Sigmoid colon (tissue), 6 donors: ENCODE measurements at regions not wholly inside any gene's neighbourhood (a gene's known extent, or its start where the extent isn't known, plus 50 kb on each side); places are given as distances from the start of the nearest gene placed in this dataset.
"Not testable (repeated sequence)": the region's sequence is repeated elsewhere in the genome, so short reads cannot be mapped to it uniquely, and the experiment has no call there.

Experiments used
- DNase-seq: peaks from one replicate; pipeline ENCODE4 v3.0.0-alpha.2; 2019
- H3K27ac ChIP-seq, 4 donors: fragments of 200-600 bp; sonication (generic); one replicate each; pipeline ENCODE4 v1.5.1; 2016 to 2019; ENCODE audit warnings: mild to moderate bottlenecking in 1 of 4
- H3K27me3 ChIP-seq, 3 donors: fragments of 200-600 bp; sonication (generic); one replicate each; pipeline ENCODE4 v1.5.1; 2019; ENCODE audit warnings: mild to moderate bottlenecking in 1 of 3
- H3K36me3 ChIP-seq, 4 donors: fragments of 200-600 bp; sonication (generic); one replicate each; pipeline ENCODE4 v1.5.1; 2016 to 2019
- H3K4me1 ChIP-seq, 4 donors: fragments of 200-600 bp; sonication (generic); one replicate each; pipeline ENCODE4 v1.5.1; 2017 to 2019
- H3K4me3 ChIP-seq, 4 donors: fragments of 200-600 bp; sonication (generic); one replicate each; pipeline ENCODE4 v1.5.1; 2017 to 2019; ENCODE audit warnings: mild to moderate bottlenecking in 2 of 4, moderate library complexity in 1 of 4
- H3K9me3 ChIP-seq, 4 donors: fragments of 200-600 bp in 3 of 4; sonication (generic) in 3 of 4; one replicate each; pipeline versions ENCODE4 v1.5.1 to v1.6.1; 2013 to 2019
- CTCF ChIP-seq, 4 experiments: fragments of 450-650 bp in 3 of 4; fragments of 200-600 bp in 1 of 4; IDR thresholded peaks; one replicate each; pipeline ENCODE4 v1.5.1; 2016 to 2019; ENCODE audit warnings: antibody characterized with exemption in 4 of 4, mild to moderate bottlenecking in 3 of 4, moderate library complexity in 2 of 4
- EP300 ChIP-seq, 4 donors: sonication (generic); formaldehyde crosslinking; IDR thresholded peaks; one replicate each; pipeline ENCODE4 v1.6.1; 2017; ENCODE audit warnings: antibody characterized with exemption in 4 of 4
- POLR2A ChIP-seq, 2 donors: fragments of 450-650 bp; IDR thresholded peaks; one replicate each; pipeline ENCODE4 v1.6.1; 2016; ENCODE audit warnings: antibody characterized with exemption in 2 of 2, mild to moderate bottlenecking in 2 of 2, moderate library complexity in 2 of 2
- POLR2AphosphoS5 ChIP-seq, 4 donors: sonication (generic); formaldehyde crosslinking; IDR thresholded peaks; one replicate each; pipeline ENCODE4 v1.6.1; 2017; ENCODE audit warnings: antibody characterized with exemption in 4 of 4
- WGBS, 2 donors: extraction: QIAGEN DNeasy Blood & Tissue Kit; methylation state at CpG; one replicate each; pipeline ENCODE4 v1.1.7; 2013; 5-methylcytosine and 5-hydroxymethylcytosine counted together
- intact Hi-C: fragments of 100-400 bp; cut with DNase I; formaldehyde crosslinking; loops from one replicate; pipeline ENCODE4 v1.15.1; 2023
- donor health status: healthy with polysubstance abuse.
- donor health status: healthy.

DNA sequence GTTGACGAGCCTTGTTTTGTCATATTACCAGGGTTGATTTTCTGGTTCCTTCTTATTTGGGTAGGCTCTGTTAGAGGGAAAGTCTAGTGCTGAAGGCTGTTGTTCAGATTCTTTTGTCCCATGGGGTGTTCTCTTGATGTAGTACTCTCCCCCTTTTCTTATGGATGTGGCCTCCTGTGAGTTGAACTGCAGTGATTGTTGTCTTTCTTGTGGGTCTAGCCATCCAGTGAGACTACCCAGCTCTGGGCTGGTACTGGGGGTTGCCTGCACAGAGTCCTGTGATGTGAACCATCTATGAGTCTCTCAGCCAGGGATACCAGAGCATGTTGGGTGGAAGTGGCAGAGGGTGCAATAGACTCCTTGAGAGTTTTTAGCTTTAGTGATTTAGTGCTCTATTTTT, 680.6 kb downstream of the RFPL4B start:
- no peak for DNase-seq
- WGBS, 2 donors = 90 to 92% methylated on average over 1 of the region's 1 CpG
- H3K9me3 ChIP-seq = no peaks in the 10 kb centered on the region
- no peak for TF ChIP-seq CTCF (IDR thresholded peaks at IDR 0.05)
- no peak for TF ChIP-seq POLR2AphosphoS5 (IDR thresholded peaks at IDR 0.05)
- TF ChIP-seq EP300 (IDR thresholded peaks at IDR 0.05) = no peak
- no peak for TF ChIP-seq POLR2A (IDR thresholded peaks at IDR 0.05)
- no peaks in the 10 kb centered on the region for H3K36me3 ChIP-seq
- no peak overlapping the region for H3K27ac ChIP-seq
- H3K4me3 ChIP-seq = no peak overlapping the region
- intact Hi-C loops = no loop called here
- no peaks in the 10 kb centered on the region for H3K27me3 ChIP-seq
- H3K4me1 ChIP-seq = no peaks in the 10 kb centered on the region

- H3K9me3 ChIP-seq, H3K4me1 ChIP-seq, H3K27ac ChIP-seq, intact Hi-C loops, H3K36me3 ChIP-seq, H3K4me3 ChIP-seq, H3K27me3 ChIP-seq, DNase-seq: not testable (repeated sequence)
- 81 to 89% methylated on average over 2 of the region's 2 CpGs for WGBS, 2 donors
Measured at GRCh38 chr6:113029161-113029560, 682.0 kb downstream of the RFPL4B start.

DNA sequence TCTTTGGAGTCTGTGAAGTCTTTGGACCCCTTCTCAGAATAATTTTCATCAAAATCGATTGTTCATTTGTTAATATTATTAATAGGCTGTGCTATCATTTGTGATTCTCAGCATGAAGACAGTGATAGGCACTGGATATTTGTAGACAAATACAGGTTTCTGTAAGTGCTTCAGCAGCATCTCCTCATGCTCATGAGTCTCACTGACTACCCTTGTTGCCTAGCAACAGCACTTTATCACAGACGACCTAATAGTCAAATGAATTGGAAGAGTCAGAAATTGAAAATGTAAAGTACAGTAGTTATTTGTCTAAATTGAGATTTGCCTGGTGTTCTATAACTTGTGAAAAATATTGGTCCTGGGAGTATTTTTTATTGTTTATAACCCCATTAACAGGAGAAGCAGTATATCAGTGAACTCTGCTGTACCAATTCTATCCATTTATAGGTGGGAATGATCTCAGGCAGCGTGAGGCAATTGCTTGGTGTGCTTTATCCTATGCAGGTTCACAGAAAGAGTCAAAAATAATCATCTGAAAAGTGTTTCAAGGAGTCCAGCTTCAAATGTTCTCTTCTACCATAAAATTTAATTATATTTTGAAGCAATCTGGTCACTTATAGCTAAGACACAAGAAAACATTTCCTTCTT, 684.6 kb downstream of the RFPL4B start:
- WGBS, 2 donors = 34 to 59% methylated on average over 3 of the region's 3 CpGs
- no peak for TF ChIP-seq EP300 (IDR thresholded peaks at IDR 0.05)
- no peak for TF ChIP-seq POLR2AphosphoS5 (IDR thresholded peaks at IDR 0.05)
- TF ChIP-seq CTCF (IDR thresholded peaks at IDR 0.05) = no peak
- no peak for TF ChIP-seq POLR2A (IDR thresholded peaks at IDR 0.05)
- Histone ChIP-seq H3K9me3 (no peaks in the 10 kb centered on the region), H3K36me3 (no peaks in the 10 kb centered on the region), H3K4me1 (no peaks in the 10 kb centered on the region), H3K27me3 (no peaks in the 10 kb centered on the region), H3K4me3 (no peak overlapping the region), H3K27ac (no peak overlapping the region)
- intact Hi-C loops = no loop called here
- DNase-seq = no peak

GRCh38 chr6:113039005-113039404, 691.9 kb downstream of the RFPL4B start:
- no peaks in the 10 kb centered on the region for H3K4me1 ChIP-seq
- DNase-seq = no peak
- no peaks in the 10 kb centered on the region for H3K9me3 ChIP-seq

GRCh38 chr6:113047148-113047547, 700.0 kb downstream of the RFPL4B start:
- DNase-seq = no peak
- Histone ChIP-seq H3K4me1 (no peaks in the 10 kb centered on the region), H3K4me3 (no peak overlapping the region), H3K9me3 (no peaks in the 10 kb centered on the region), H3K36me3 (no peaks in the 10 kb centered on the region), H3K27me3 (no peaks in the 10 kb centered on the region), H3K27ac (no peak overlapping the region)
- no peak for TF ChIP-seq POLR2AphosphoS5 (IDR thresholded peaks at IDR 0.05)
- no peak for TF ChIP-seq POLR2A (IDR thresholded peaks at IDR 0.05)
- no peak for TF ChIP-seq CTCF (IDR thresholded peaks at IDR 0.05)
- intact Hi-C loops = no loop called here
- WGBS, 2 donors = 0% methylated on average over 1 of the region's 1 CpG

More at GRCh38 chr6:113039005-113039404, 691.9 kb downstream of the RFPL4B start:
- H3K27ac ChIP-seq = no peak overlapping the region
- no peaks in the 10 kb centered on the region for H3K36me3 ChIP-seq
- intact Hi-C loops = no loop called here
- 89 to 95% methylated on average over 1 of the region's 1 CpG for WGBS, 2 donors
- H3K4me3 ChIP-seq = no peak overlapping the region
- H3K27me3 ChIP-seq = no peaks in the 10 kb centered on the region
- TF ChIP-seq CTCF (IDR thresholded peaks at IDR 0.05) (no peak), POLR2AphosphoS5 (IDR thresholded peaks at IDR 0.05) (no peak), POLR2A (IDR thresholded peaks at IDR 0.05) (no peak), EP300 (IDR thresholded peaks at IDR 0.05) (no peak)
